Mammary epithelial cell (primary cell): ENCODE measurements at regions not wholly inside any gene's neighbourhood (a gene's known extent, or its start where the extent isn't known, plus 50 kb on each side); places are given as distances from the start of the nearest gene placed in this dataset.

Experiments used
- CTCF ChIP-seq, 2 donors: IDR thresholded peaks in 1 of 2; conservative IDR thresholded peaks in 1 of 2; 2 replicates each; pipeline ENCODE4 v1.5.1; 2011 to 2012; ENCODE audit warnings: inconsistent platforms in 2 of 2, low read length in 2 of 2, mild to moderate bottlenecking in 2 of 2, control low read depth in 1 of 2, low read depth in 1 of 2; ENCODE audit not compliant: insufficient read depth in 1 of 2; ENCODE audit errors: extremely low read depth in 1 of 2
- EZH2 ChIP-seq: IDR thresholded peaks from 2 replicates; pipeline ENCODE4 v1.6.1; 2012; ENCODE audit warnings: low read length, inconsistent platforms, borderline replicate concordance

GRCh38 chr6:163937071-163937470 is 522.6 kb downstream of the QKI start:
- TF ChIP-seq CTCF (conservative IDR thresholded peaks at IDR 0.05 in 1 of 2, IDR thresholded peaks at IDR 0.05 in 1 of 2; ENCODE audit: extremely low read depth in 1 of 2, insufficient read depth in 1 of 2, low read depth in 1 of 2, low read length in 2 of 2) (no peak), EZH2 (no peak)
